ENCODE measurements at regions not wholly inside any gene's neighbourhood (a gene's known extent, or its start where the extent isn't known, plus 50 kb on each side); places are given as distances from the start of the nearest gene placed in this dataset.
"Not testable (repeated sequence)": the region's sequence is repeated elsewhere in the genome, so short reads cannot be mapped to it uniquely, and the experiment has no call there.

DNA sequence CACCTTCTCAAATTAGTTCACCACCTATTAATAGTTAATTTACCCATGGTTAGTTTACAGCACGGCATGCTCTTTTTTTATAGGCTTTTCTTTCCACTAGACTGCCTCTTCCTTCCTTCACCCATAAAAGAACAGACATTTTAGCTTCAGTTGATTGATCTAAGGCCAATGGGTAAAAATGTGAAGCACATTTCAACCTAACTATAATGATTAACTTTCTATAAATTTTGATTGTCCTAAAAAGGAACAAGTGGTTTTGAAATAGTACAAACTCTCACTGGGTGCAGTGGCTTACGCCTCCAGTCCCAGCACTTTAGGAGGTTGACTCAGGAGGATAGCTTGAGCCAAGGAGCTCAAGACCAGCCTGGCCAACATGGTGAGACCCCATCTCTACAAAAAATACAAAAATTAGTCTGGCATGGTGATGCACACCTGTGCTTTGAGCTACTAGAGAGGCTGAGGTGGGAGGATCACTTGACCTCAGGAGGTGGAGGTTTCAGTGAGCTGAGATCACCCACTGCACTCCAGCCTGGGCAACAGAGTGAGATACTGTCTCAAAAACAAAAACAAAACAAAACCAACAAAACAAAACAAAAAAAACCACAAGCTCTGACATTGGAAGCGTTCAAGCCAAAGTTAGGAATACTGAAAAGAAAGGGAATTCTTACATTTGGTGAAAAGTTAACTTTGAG, 89.9 kb upstream of the FAT1 start:
- no peak for DNase-seq (ENCODE audit: low read depth in 2 of 3, low spot score in 2 of 3)

DNA sequence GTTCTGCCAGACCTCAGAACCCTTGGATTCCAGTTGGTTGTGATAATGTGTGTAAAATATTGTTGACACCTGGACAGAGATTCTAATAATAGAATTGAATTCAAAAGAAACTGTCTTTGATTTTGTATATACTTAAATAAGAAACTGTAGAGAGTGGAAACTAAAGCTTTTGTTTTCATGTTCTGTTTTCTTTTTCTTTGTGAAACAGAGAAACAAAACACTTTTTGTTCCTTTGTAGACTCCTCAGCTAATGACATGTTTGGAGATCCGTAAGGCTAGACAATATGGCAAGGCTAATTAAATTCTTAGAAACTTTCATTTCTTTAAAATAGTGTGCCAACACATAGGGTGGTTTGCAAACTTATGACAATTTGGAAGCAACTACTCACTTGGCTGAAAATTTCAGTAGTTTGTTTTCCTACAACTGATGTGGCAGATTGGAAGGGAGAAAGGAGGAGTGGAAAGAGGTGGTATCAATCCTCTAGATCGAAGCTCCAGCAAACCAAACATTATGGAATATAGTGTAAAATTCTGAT, 90.9 kb upstream of the FAT1 start:
- DNase-seq (ENCODE audit: low read depth in 2 of 3, low spot score in 2 of 3) = no peak

DNA sequence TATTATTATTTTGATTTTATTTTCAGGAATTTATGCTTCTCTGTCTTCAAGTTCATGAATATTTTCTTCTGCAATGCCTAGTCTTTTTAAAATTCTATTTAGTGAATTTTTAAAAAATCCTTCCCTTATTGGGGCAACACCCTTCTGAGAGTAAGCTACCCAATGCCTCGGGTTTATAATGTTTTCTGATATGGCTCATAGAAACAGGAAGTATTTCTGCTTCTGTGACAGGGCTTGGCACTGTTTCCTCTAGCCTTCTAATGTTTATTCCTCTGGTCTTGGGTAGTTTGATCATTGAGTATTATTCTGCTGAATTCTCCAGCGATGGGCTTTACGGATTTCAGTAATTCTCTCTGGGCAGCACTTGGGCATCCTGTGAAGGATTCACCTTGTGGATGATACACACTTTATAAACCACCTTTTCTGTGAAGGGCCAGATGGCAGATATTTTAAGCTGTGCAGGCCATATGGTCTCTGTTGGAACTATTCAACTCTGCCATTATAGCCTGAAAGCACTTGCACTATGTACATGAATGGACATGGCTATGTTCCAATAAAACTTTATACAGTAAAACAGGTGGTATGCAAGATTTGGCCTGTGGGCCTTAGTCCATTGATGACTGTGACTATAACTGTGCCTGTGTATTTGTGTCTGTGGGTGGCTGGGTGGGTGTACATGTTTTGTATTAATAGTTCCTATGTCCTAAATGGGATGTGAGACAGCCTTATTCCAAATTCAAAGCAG, 95.9 kb upstream of the FAT1 start:
- no peak for DNase-seq (ENCODE audit: low read depth in 2 of 3, low spot score in 2 of 3)

DNA sequence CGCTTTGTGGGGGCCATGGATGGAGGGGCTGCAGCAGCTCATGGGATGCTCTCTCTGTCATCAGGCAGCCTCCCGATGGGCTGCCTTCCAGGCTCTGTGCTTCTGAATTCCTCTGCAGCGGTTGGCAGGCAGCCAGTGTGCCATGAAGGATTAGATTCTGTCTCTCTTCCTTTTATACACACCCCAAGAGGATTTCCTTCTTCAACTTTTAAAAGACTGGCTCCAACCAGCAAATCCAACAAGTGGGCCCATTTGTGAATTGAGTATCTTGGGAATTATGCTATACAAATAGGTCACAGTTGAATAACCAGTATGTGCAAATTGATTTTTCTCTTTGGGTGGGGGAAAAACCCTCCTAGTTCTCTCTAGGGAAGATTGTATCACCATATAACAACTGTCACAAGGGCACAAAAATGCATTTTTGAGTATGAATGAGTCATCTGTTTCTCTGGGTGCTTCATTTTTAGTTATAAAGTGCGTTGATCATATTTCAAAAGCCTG, 96.8 kb upstream of the FAT1 start:
- no peak for DNase-seq (ENCODE audit: low read depth in 2 of 3, low spot score in 2 of 3)

DNA sequence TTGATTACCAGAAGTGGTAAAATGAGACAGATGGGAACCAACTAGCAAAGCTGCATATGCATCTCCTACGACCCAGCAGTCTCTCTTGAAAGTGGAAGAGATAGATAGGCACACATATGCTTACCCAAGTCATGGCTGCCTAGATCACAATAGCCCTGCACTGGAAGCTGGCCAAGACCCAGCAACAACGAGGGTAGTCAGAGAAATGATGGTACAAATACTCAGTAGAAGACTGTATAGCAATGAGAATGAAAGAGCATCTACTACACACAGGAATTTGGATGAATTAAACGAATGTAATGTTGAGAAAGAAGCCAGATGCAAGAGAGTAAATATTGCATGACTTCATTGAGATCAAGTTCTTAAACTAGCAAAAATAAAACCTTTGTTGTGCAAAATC, 100.3 kb upstream of the FAT1 start:
- no peak for DNase-seq (ENCODE audit: low read depth in 2 of 3, low spot score in 2 of 3)

DNA sequence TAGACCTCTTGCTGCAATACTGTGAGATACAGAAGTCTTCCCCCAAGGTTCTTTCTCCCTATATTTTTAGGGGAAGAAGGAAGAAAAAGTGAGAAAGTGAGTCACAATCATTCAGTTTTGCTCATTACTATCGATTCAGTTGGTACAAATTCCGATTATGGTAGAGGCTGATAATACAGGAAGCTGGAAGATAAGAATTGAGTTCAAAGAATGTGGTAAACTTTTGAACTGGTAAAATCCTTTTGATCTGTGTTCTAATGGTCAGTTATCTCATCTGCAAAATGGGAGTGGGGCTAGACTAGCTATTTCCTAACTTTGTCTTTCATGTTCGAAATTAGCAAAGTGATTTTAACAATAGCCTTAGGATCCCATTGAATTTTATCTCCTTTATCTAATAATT, 101.4 kb upstream of the FAT1 start:
- DNase-seq (ENCODE audit: low read depth in 2 of 3, low spot score in 2 of 3) = no peak

DNA sequence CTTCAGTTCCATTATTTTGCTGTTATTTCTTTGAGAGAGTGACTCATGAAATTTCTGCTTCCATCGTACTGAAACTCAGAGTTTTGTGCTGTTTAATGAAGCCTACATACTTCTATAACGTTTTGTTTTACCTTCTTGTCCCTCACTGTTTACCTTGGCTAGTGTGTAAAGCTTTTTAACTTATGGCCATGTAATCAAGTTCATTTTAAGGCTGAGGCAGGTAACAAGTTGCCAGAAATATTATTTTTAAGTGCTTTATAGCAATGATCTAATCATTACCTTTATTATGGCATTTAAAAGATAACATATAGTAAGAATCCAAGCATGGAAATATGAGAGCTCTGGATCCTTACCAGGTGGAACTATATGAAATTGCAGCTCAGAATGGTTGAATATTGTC, 102.3 kb upstream of the FAT1 start:
- DNase-seq (ENCODE audit: low read depth in 2 of 3, low spot score in 2 of 3) = no peak

DNA sequence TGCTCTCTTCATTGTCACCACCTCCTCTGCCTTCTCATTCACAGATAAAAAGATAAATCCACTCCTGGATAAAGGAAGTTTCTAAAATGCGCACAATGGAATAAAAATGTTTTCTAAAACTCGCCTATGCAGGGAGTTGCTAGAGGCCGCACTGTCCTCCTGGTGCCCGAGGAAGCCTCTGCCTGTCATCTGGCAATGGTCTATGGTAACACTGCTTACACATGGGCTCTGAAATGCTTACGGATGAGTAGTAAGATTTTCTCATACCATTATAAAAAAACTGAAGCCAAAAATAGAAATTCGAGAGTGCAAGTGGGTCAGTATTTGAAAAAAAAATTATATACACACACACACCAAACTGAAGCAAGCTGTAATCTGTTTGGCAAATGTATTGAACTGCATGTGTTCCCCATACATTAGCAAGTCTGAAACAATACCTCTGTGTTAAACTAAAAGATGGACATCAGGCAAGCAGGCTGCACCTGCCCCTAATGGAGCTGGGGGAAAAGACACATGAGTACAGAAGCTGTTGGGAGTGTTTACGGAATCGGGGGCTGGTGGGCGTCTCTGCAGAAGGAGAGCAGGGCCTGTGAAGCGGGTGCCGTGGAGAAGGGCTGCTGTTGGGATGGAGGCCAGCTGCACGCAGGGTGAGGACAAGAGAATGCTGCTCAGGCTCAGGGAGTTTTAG, 103.3 kb upstream of the FAT1 start:
- no peak for DNase-seq (ENCODE audit: low read depth in 2 of 3, low spot score in 2 of 3)

DNA sequence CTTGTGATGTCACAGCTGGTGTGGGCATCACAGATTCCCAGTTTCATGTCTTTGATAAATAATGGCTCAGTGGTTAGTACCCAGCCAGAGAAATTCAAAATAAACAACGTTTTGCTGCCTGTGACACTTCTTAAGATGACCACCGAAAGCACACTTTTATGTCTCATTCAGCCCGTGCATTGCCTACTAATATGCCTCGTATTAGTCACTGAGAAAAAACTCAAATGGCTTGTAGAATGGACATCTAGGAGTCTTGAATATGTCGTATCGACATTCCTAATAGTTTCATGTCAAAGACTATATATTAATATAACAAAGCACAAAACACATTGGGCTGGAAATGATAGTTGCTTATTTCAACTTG, 103.9 kb upstream of the FAT1 start:
- DNase-seq (ENCODE audit: low read depth in 2 of 3, low spot score in 2 of 3) = no peak

DNA sequence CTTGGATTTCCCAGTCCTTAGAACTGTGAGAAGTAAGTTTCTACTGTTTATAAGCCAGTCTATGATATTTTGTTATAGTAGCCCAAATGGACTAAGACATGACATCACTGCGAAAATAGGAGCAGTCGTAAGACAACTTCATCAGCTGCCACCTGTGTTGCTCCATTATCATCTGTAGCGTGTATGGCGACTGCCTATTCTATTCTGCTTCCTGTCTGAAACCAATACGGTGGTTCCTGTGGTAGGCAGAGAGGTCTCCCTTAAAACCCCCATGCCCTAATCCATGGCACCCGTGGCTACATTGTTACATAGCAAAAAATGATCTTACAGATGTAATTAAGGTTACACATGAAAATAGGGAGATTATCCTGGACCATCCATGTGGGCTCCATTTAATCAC, 105.4 kb upstream of the FAT1 start:
- DNase-seq (ENCODE audit: low read depth in 2 of 3, low spot score in 2 of 3) = no peak

DNA sequence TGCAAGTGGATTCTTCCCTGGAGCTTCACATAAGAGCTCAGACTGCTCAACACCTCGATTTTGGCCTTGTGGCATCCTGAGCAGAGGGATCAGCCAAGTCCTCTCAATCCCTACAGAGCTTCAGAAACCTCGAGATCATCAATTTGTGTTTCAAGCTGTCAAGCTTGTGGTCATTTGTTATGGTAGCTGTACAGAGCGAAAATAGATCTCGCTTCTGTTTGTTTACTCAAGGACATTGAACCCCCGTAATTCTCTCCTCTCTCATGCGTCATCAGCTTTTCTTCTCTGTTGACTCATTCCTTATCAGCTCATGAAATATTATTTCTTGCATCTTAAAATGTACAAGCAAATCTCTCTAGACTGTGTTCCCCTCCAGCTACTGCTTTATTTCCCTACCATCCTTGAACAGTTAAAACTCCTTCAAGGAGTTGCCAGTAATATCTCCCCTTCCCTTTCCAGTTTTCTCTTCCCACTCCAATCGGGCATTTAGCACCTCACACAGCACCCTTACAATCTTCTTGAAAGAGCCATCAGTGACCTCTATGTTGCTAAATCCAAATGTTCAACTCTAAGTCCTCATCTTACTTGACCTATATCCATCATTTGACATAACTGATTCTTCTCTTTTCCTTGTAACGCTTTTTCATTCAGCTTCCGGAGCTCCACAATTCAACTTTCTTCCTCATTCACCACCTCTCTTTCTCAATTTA, 106.2 kb upstream of the FAT1 start:
- no peak for DNase-seq (ENCODE audit: low read depth in 2 of 3, low spot score in 2 of 3)

DNA sequence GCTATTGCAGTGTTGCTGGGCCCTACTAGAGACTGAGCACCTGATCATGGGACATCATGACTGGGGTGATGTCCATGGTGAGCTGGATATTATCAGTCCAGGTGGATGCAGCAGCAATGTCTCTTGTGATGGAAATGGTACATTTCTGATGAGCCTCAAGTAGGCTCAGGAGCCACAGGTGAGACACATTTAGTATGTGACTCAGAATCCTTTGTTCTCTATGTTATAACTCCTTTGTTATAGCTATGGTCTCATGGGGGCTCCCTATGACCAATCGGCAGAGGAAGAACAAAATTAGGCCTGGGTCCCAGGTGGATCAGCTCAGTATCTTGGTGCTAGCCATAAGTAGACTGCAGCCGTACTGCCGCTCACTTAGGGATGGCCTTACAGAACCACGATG, 107.9 kb upstream of the FAT1 start:
- no peak for DNase-seq (ENCODE audit: low read depth in 2 of 3, low spot score in 2 of 3)

DNA sequence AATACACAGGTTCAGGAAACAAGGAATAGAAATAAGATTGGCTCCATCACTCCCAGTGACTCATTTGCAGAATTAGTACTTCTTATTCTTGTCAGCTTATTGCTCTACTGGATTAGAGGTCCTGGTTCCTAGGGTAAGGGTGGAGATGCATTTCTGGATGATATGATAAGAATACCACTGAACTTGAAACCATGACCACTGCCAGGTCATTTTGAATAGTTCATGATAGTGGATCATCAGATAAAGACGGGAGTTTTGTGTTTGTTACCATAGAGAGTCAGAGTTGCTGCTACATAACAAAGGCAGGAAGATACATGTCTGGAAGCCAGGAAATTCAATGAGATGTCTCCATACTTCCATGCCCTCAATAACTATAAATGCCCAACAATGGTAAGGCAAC, 109.2 kb upstream of the FAT1 start:
- no peak for DNase-seq (ENCODE audit: low read depth in 2 of 3, low spot score in 2 of 3)

DNA sequence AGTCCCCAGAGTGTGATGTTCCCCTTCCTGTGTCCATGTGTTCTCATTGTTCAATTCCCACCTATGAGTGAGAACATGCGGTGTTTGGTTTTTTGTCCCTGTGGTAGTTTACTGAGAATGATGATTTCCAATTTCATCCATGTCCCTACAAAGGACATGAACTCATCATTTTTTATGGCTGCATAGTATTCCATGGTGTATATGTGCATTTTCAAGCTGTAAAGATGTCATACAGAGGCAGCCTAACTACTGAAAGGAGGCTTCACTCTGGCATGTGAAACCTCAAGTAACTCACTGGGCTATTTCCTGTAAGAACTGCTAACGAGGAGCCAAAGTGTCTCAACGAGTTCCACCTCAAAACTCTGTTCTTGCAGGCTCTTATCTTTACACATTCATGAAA, 113.8 kb upstream of the FAT1 start:
- DNase-seq (ENCODE audit: low read depth in 2 of 3, low spot score in 2 of 3) = not testable (repeated sequence)

DNA sequence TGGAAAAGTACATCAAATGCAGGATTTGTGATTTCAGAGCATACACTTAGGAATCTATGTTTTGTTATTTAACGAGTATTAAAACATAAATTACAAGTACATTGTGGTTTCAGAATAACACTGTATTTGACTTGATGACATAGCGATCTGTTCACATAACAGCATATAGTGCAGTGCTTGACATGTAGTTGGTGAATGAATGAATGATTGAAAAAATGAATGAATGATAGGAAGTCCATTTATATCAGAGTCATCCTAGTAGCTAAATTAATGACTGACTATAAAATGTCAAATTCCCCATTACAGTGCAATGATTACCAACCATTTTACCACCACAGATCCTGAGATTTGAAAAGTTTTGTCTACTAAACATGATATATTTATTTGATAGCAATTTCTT, 114.6 kb upstream of the FAT1 start:
- no peak for DNase-seq (ENCODE audit: low read depth in 2 of 3, low spot score in 2 of 3)

DNA sequence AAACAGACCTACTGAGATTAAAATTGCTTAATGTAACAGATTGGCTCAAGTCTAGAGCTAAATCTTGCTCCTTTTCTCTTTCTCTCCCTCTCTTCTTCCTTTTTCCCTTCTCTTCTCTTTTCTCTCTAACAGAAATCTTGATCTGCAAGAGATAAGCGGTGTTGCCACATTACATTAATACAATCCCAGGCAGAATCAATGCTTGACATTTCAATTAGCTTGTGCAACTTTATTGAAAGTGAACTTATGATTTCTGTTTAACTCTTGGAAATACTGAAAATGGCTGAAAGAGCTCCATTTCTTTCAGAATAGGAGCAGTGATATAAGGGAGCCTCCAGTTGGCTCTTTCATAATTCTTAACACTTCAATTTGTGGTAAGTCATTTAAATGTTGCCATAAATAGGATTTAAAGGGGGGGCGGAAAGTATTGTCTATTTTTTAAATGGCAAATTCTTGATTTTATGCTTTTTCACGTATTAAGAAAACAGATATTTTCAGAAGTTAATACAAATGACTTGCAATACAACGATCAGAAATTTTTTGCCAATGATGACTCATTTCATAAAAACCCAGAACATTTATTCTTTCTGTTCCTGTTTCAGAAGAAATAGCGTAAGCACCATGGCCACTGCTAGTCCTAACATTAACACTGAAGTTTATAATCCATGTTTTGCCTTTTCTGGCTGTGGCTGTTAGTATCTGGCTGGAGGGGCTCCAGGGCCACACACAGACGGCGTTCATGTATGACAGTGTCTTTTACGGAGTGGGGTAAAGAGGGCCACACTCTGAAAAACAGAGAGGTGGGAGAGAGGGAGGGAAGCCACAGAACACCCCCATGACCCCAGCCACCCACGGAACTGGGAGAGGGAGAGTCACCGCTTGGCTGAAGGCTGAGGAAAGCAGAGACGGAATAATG, 115.7 kb upstream of the FAT1 start:
- DNase-seq (ENCODE audit: low read depth in 2 of 3, low spot score in 2 of 3) = no peak

DNA sequence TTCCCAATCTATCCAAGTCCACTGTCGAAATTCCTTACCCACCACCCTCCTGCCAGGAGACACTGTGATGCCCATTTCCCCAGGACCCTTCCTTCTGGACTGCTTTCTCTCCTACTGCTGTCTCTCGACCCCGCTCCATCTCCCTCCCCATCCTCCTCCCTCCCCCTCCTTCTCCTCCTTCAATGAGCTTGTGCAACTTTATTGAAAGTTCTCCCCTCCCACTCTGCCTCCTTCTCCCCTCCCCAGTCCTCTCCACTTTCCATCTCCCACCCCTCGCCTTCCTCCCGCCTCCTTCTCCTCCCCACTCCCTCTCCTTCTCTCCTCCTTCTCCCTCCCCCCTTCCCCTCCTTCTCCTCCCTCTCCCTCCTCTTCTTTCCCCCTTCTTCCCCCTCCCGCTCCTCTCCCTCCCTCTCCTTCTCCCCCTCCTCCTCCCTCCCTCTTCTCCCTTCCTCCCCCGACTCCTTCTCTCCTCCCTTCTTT, 116.6 kb upstream of the FAT1 start:
- DNase-seq (ENCODE audit: low read depth in 2 of 3, low spot score in 2 of 3) = no peak

DNA sequence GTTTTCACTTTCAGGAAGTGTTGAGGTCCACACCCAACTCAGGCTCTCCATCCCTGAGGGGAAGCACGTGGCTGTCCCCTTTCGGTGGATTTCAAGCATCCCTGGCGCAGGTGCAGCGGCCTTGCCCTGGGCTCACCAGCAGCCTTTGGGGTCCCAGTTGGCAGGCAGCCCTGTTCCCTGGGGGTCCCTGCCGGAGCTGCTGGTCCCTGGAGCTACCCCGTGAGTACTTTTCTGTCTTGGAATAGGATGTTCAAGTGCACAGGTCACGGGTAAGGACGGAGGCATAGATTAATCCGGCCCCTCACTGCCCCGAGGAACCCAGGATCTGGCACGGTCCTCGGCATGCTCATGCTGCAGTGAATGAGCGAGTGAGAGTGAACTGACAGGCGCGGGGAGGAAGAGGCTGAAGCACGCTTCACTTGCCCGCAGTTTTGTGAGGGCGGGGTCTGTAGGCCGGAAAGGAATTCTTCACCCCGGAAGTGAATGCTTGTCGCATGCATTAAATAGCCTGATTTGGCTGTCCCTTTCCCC, 117.2 kb upstream of the FAT1 start:
- no peak for DNase-seq (ENCODE audit: low read depth in 2 of 3, low spot score in 2 of 3)

DNA sequence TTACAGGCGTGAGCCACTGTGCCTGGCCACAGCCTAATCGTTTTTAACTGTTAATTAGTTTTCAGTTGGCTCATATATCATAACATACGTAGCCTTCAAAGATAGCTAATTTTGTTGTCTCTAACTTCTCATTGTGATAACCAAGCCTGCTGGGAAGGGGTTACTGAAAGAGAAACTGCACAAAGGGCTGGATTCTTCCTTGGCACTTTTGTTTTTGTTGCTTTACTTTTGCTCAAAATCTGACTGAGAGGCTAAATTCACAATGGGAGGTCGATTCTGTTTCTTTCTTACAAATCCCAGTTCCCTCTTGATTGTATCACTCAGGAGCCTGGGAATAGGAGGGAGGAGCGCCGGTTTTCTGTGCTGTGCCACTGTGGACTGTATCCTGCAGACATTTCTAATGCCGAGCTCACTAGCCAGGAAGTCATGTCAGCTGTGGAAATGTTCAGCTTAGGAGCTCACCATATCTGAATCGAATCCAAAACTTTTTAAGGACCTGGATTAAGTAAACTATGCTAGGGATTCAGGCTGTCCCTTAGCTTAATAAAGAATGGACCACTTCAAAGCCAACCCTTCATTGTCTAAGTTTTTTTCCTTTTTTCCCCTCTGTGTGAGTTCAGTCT, 120.5 kb upstream of the FAT1 start:
- DNase-seq (ENCODE audit: low read depth in 2 of 3, low spot score in 2 of 3) = no peak

All from hematopoietic multipotent progenitor cell (in vitro differentiated cells).